ENCODE measurements at regions not wholly inside any gene's neighbourhood (a gene's known extent, or its start where the extent isn't known, plus 50 kb on each side); places are given as distances from the start of the nearest gene placed in this dataset.

DNA sequence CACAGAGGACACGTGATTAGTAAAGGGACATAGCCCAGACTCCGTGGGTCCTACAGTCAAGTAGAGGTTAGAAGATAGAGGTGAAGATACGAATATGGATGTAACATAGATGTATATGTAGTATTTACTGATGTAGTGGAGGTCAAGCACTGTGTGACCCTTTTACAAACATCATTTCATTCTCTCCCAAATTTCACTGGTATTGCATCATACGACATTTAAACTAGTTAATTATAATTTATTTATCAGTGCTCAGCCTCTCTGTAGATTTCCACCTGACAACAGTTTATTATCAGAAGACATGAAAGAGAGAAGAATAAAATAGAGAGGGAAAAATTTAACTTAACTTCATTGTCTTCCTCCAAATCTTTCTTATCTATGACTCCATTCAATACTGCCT is 927.9 kb upstream of the TMEM132C start (continued):
- TF ChIP-seq, protein P1, sequence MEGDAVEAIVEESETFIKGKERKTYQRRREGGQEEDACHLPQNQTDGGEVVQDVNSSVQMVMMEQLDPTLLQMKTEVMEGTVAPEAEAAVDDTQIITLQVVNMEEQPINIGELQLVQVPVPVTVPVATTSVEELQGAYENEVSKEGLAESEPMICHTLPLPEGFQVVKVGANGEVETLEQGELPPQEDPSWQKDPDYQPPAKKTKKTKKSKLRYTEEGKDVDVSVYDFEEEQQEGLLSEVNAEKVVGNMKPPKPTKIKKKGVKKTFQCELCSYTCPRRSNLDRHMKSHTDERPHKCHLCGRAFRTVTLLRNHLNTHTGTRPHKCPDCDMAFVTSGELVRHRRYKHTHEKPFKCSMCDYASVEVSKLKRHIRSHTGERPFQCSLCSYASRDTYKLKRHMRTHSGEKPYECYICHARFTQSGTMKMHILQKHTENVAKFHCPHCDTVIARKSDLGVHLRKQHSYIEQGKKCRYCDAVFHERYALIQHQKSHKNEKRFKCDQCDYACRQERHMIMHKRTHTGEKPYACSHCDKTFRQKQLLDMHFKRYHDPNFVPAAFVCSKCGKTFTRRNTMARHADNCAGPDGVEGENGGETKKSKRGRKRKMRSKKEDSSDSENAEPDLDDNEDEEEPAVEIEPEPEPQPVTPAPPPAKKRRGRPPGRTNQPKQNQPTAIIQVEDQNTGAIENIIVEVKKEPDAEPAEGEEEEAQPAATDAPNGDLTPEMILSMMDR (conservative IDR thresholded peaks at IDR 0.05; ENCODE audit: low read depth in 2 of 2), result no peak
- TF ChIP-seq NANOG (IDR thresholded peaks at IDR 0.05; ENCODE audit: borderline replicate concordance) (no peak), EZH2phosphoT487 (IDR thresholded peaks at IDR 0.05; ENCODE audit: unreplicated experiment) (no peak), POLR2AphosphoS5 (IDR thresholded peaks at IDR 0.05; ENCODE audit: low read depth) (no peak)

DNA sequence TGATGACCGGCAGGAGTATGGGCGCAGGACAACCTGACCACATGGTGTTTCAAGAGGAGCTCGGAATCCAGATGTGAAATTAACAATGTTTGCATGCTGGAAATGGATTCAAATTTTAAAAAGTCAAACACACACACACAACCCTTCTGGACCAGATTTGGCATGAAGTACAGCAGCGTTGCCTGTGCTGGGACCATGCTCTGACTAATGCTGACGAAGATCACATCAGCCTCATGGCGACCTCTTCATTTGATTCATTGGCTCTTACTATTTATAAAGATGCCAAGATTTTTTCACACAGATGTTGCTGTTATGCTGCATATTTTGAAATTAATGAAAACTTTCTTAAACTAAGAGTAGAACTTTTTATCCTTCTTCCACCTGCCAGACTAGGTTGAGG is 926.6 kb upstream of the TMEM132C start:
- H3K36me3 ChIP-seq (ENCODE audit: insufficient read depth), result no peaks in the 10 kb centered on the region
- H3K27ac ChIP-seq (ENCODE audit: low read depth), result no peak overlapping the region
- TF ChIP-seq, protein P2, sequence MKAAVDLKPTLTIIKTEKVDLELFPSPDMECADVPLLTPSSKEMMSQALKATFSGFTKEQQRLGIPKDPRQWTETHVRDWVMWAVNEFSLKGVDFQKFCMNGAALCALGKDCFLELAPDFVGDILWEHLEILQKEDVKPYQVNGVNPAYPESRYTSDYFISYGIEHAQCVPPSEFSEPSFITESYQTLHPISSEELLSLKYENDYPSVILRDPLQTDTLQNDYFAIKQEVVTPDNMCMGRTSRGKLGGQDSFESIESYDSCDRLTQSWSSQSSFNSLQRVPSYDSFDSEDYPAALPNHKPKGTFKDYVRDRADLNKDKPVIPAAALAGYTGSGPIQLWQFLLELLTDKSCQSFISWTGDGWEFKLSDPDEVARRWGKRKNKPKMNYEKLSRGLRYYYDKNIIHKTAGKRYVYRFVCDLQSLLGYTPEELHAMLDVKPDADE (IDR thresholded peaks at IDR 0.05), result no peak
- TF ChIP-seq ZNF114 (CRISPR knock-in tag; IDR thresholded peaks at IDR 0.05), result no peak
- TF ChIP-seq, protein P3, sequence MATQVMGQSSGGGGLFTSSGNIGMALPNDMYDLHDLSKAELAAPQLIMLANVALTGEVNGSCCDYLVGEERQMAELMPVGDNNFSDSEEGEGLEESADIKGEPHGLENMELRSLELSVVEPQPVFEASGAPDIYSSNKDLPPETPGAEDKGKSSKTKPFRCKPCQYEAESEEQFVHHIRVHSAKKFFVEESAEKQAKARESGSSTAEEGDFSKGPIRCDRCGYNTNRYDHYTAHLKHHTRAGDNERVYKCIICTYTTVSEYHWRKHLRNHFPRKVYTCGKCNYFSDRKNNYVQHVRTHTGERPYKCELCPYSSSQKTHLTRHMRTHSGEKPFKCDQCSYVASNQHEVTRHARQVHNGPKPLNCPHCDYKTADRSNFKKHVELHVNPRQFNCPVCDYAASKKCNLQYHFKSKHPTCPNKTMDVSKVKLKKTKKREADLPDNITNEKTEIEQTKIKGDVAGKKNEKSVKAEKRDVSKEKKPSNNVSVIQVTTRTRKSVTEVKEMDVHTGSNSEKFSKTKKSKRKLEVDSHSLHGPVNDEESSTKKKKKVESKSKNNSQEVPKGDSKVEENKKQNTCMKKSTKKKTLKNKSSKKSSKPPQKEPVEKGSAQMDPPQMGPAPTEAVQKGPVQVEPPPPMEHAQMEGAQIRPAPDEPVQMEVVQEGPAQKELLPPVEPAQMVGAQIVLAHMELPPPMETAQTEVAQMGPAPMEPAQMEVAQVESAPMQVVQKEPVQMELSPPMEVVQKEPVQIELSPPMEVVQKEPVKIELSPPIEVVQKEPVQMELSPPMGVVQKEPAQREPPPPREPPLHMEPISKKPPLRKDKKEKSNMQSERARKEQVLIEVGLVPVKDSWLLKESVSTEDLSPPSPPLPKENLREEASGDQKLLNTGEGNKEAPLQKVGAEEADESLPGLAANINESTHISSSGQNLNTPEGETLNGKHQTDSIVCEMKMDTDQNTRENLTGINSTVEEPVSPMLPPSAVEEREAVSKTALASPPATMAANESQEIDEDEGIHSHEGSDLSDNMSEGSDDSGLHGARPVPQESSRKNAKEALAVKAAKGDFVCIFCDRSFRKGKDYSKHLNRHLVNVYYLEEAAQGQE (IDR thresholded peaks at IDR 0.05; ENCODE audit: unreplicated experiment), result no peak
- H3K36me3 Mint-ChIP-seq (ENCODE audit: low read depth), result peaks cover 44% of the 10 kb centered on the region
- H3K4me2 ChIP-seq, result no peak overlapping the region
- H3K4me1 ChIP-seq (ENCODE audit: insufficient read depth), result no peaks in the 10 kb centered on the region
- no peaks in the 10 kb centered on the region for H4K20me1 ChIP-seq (replicated peaks; ENCODE audit: insufficient read depth)
- H3F3A ChIP-seq (replicated peaks; ENCODE audit: low read depth), result no peaks in the 10 kb centered on the region
- no peak for ATAC-seq
- no peak overlapping the region for H3K4me3 ChIP-seq
- H3K79me2 ChIP-seq (replicated peaks; ENCODE audit: insufficient read depth), result no peaks in the 10 kb centered on the region
- no peaks in the 10 kb centered on the region for H3K4me1 Mint-ChIP-seq
- no peak overlapping the region for H3K4me3 Mint-ChIP-seq
- peaks cover 98% of the 10 kb centered on the region for H3K9me3 Mint-ChIP-seq
- H3K9me2 ChIP-seq (ENCODE audit: insufficient read depth), result no peaks in the 10 kb centered on the region
- H3K27ac Mint-ChIP-seq, result no peak overlapping the region
- DNase-seq (ENCODE audit: low spot score), result no peak
- H3K27me3 ChIP-seq (ENCODE audit: insufficient read depth), result no peaks in the 10 kb centered on the region
- no peak overlapping the region for H2AFZ ChIP-seq
- H3K27me3 Mint-ChIP-seq (ENCODE audit: insufficient read depth, low read depth, poor library complexity), result peaks cover 7% of the 10 kb centered on the region

DNA sequence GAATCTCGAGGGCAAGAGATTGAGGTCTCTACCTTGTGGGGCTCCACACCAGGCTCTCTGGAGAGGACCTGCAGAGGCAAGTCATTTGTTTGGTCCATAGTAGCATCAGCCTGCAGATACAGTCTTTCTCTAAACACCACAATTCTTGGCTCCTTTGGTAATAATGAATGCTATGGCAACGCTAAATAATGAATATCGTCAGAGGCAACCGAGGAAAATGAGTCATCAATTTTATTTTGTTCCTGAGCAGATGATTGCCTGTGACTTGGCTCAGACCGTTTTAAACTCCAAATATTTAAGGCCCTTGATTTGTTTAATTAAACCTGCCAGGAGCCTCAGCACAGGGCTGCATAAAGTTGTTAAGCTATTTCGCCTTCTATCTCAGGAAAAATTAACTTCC is 924.1 kb upstream of the TMEM132C start:
- H3K79me2 ChIP-seq (replicated peaks; ENCODE audit: insufficient read depth), result no peaks in the 10 kb centered on the region
- no peak overlapping the region for H3K27ac Mint-ChIP-seq
- peaks cover 98% of the 10 kb centered on the region for H3K9me3 Mint-ChIP-seq
- peaks cover 7% of the 10 kb centered on the region for H3K27me3 Mint-ChIP-seq (ENCODE audit: insufficient read depth, low read depth, poor library complexity)
- DNase-seq (ENCODE audit: low spot score), result no peak
- peaks cover 60% of the 10 kb centered on the region for H3K36me3 Mint-ChIP-seq (ENCODE audit: low read depth)
- no peaks in the 10 kb centered on the region for H3K36me3 ChIP-seq (ENCODE audit: insufficient read depth)
- no peaks in the 10 kb centered on the region for H4K20me1 ChIP-seq (replicated peaks; ENCODE audit: insufficient read depth)
- no peak overlapping the region for H2AFZ ChIP-seq
- no peak for ATAC-seq
- no peaks in the 10 kb centered on the region for H3K4me1 ChIP-seq (ENCODE audit: insufficient read depth)
- no peak overlapping the region for H3K4me3 ChIP-seq
- H3K9me2 ChIP-seq (ENCODE audit: insufficient read depth), result no peaks in the 10 kb centered on the region
- no peaks in the 10 kb centered on the region for H3K27me3 ChIP-seq (ENCODE audit: insufficient read depth)
- no peak overlapping the region for H3K27ac ChIP-seq (ENCODE audit: low read depth)
- H3K4me3 Mint-ChIP-seq, result no peak overlapping the region
- no peaks in the 10 kb centered on the region for H3K4me1 Mint-ChIP-seq
- H3K4me2 ChIP-seq, result no peak overlapping the region
- no peaks in the 10 kb centered on the region for H3F3A ChIP-seq (replicated peaks; ENCODE audit: low read depth)
- TF ChIP-seq, protein P3 (IDR thresholded peaks at IDR 0.05; ENCODE audit: unreplicated experiment), result no peak
- no peak for TF ChIP-seq ZNF114 (CRISPR knock-in tag; IDR thresholded peaks at IDR 0.05)
- TF ChIP-seq EZH2 (IDR thresholded peaks at IDR 0.05; ENCODE audit: low read depth, unreplicated experiment), result no peak
- TF ChIP-seq, protein P1 (conservative IDR thresholded peaks at IDR 0.05; ENCODE audit: low read depth in 2 of 2), result no peak
- no peak for TF ChIP-seq JUNB (IDR thresholded peaks at IDR 0.05; ENCODE audit: unreplicated experiment)
- no peak for TF ChIP-seq NANOG (IDR thresholded peaks at IDR 0.05; ENCODE audit: borderline replicate concordance)
